ENCODE measurements at regions not wholly inside any gene's neighbourhood (a gene's known extent, or its start where the extent isn't known, plus 50 kb on each side); places are given as distances from the start of the nearest gene placed in this dataset.

GRCh38 chr2:7773362-7774360 lies 856.4 kb downstream of the RNF144A start:
- DNase-seq (peak; percentile 63), ATAC-seq (peak; percentile 66)
- Mint-ChIP-seq H3K4me3 (no peak overlapping the region), H3K27me3 (no peaks in the 10 kb centered on the region), H3K27ac (peak overlapping the region; percentile 76), H3K9me3 (no peaks in the 10 kb centered on the region), H3K4me1 (ENCODE audit: low read depth) (peaks cover 31% of the 10 kb centered on the region), H3K36me3 (ENCODE audit: low read depth) (no peaks in the 10 kb centered on the region)
- no peak for TF ChIP-seq CTCF (IDR thresholded peaks at IDR 0.05)
- ChIA-PET CTCF (interaction anchor here (1.0 to 2.8 kb wide), 2 partner anchors 14 to 102 kb away, joined by 4 to 10 read pairs; no protein-coding TSS in a partner anchor), POLR2A (interaction anchor here (0.9 to 3.1 kb wide), 8 partner anchors 14 to 336 kb away, joined by 3 to 11 read pairs (median 4); no protein-coding TSS in a partner anchor)
- intact Hi-C loops (cut with micrococcal nuclease): no loop called here

GRCh38 chr2:7774481-7774880 lies 857.3 kb downstream of the RNF144A start:
- peak overlapping the region; percentile 76 for H3K27ac Mint-ChIP-seq

GRCh38 chr2:7777668-7778067 lies 860.5 kb downstream of the RNF144A start:
- H3K27ac Mint-ChIP-seq: no peak overlapping the region
- no peak for DNase-seq

More at GRCh38 chr2:7774481-7774880, 857.3 kb downstream of the RNF144A start:
- Mint-ChIP-seq H3K27me3 (no peaks in the 10 kb centered on the region), H3K9me3 (no peaks in the 10 kb centered on the region), H3K36me3 (ENCODE audit: low read depth) (no peaks in the 10 kb centered on the region), H3K4me3 (no peak overlapping the region), H3K4me1 (ENCODE audit: low read depth) (peaks cover 31% of the 10 kb centered on the region)
- intact Hi-C loops (cut with micrococcal nuclease): no loop called here
- peak; percentile 85 for ATAC-seq
- ChIA-PET CTCF (interaction anchor here (1.0 to 2.8 kb wide), 2 partner anchors 15 to 103 kb away, joined by 4 to 10 read pairs; no protein-coding TSS in a partner anchor), POLR2A (interaction anchor here (1.2 to 3.1 kb wide), 4 partner anchors 16 to 73 kb away, joined by 3 to 11 read pairs (median 4); no protein-coding TSS in a partner anchor)
- DNase-seq: peak; percentile 46
- no peak for TF ChIP-seq CTCF (IDR thresholded peaks at IDR 0.05)

GRCh38 chr2:7780321-7780720 lies 863.1 kb downstream of the RNF144A start:
- no peak for DNase-seq

More at GRCh38 chr2:7777668-7778067, 860.5 kb downstream of the RNF144A start:
- POLR2A ChIA-PET: no interaction called here
- Mint-ChIP-seq H3K36me3 (ENCODE audit: low read depth) (no peaks in the 10 kb centered on the region), H3K4me1 (ENCODE audit: low read depth) (peaks cover 25% of the 10 kb centered on the region), H3K27me3 (no peaks in the 10 kb centered on the region), H3K9me3 (no peaks in the 10 kb centered on the region), H3K4me3 (no peak overlapping the region)
- TF ChIP-seq CTCF (IDR thresholded peaks at IDR 0.05): no peak
- no peak for ATAC-seq
- intact Hi-C loops (cut with micrococcal nuclease): no loop called here
- CTCF ChIA-PET: interaction anchor here (1.5 kb wide), 1 partner anchor 18 kb away, joined by 3 read pairs; no protein-coding TSS in a partner anchor

More at GRCh38 chr2:7780321-7780720, 863.1 kb downstream of the RNF144A start:
- no peaks in the 10 kb centered on the region for H3K27me3 Mint-ChIP-seq
- TF ChIP-seq CTCF (IDR thresholded peaks at IDR 0.05): no peak
- CTCF ChIA-PET: interaction anchor here (1.6 kb wide), 1 partner anchor 8 kb away, joined by 4 read pairs; no protein-coding TSS in a partner anchor
- H3K4me1 Mint-ChIP-seq (ENCODE audit: low read depth): no peaks in the 10 kb centered on the region
- no peak for ATAC-seq
- H3K27ac Mint-ChIP-seq: no peak overlapping the region
- H3K4me3 Mint-ChIP-seq: no peak overlapping the region
- intact Hi-C loops (cut with micrococcal nuclease): no loop called here
- H3K9me3 Mint-ChIP-seq: no peaks in the 10 kb centered on the region
- POLR2A ChIA-PET: interaction anchor here (0.6 kb wide), 1 partner anchor 342 kb away, joined by 3 read pairs; no protein-coding TSS in a partner anchor
- no peaks in the 10 kb centered on the region for H3K36me3 Mint-ChIP-seq (ENCODE audit: low read depth)
